DND-41 (cell line): ENCODE measurements at regions not wholly inside any gene's neighbourhood (a gene's known extent, or its start where the extent isn't known, plus 50 kb on each side); places are given as distances from the start of the nearest gene placed in this dataset.

ENCODE experiments used
- EZH2 ChIP-seq: IDR thresholded peaks from 3 replicates; pipeline ENCODE4 v1.6.1; 2012; ENCODE audit warnings: borderline replicate concordance, low read depth, mild to moderate bottlenecking, moderate library complexity, low read length, inconsistent platforms; ENCODE audit not compliant: severe bottlenecking
- TF ChIP-seq, protein P1 (sequence below): IDR thresholded peaks from 2 replicates; pipeline ENCODE4 v1.5.1; 2012; ENCODE audit warnings: borderline replicate concordance, low read length, moderate library complexity, mild to moderate bottlenecking; ENCODE audit not compliant: poor library complexity, severe bottlenecking; ENCODE audit errors: extremely low read depth

DNA sequence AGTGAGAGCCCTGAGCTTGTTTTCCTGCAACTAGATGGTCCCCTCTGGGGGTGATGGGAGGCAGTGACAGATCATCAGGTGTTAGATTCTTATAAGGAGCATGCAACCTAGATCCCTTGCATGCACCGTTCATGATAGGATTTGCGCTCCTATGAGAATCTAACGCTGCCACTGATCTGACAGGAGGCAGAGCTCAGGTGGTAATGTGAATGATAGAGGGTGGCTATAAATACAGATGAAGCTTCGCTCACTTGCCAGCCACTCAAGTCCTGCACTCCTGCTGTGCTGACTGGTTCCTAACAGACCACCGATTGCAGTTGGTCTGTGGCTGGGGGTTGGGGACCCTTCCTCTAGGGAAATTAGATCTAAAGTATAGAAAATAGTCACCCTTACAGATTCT, 290.6 kb upstream of the ADCY2 start:
- TF ChIP-seq, protein P1, sequence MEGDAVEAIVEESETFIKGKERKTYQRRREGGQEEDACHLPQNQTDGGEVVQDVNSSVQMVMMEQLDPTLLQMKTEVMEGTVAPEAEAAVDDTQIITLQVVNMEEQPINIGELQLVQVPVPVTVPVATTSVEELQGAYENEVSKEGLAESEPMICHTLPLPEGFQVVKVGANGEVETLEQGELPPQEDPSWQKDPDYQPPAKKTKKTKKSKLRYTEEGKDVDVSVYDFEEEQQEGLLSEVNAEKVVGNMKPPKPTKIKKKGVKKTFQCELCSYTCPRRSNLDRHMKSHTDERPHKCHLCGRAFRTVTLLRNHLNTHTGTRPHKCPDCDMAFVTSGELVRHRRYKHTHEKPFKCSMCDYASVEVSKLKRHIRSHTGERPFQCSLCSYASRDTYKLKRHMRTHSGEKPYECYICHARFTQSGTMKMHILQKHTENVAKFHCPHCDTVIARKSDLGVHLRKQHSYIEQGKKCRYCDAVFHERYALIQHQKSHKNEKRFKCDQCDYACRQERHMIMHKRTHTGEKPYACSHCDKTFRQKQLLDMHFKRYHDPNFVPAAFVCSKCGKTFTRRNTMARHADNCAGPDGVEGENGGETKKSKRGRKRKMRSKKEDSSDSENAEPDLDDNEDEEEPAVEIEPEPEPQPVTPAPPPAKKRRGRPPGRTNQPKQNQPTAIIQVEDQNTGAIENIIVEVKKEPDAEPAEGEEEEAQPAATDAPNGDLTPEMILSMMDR: no peak
- no peak for TF ChIP-seq EZH2
